Keratinocyte (primary cell): ENCODE measurements at regions not wholly inside any gene's neighbourhood (a gene's known extent, or its start where the extent isn't known, plus 50 kb on each side); places are given as distances from the start of the nearest gene placed in this dataset.

Experiments used
- DNase-seq: peaks from one replicate; pipeline ENCODE4 v3.0.0-alpha.2; 2011; ENCODE audit warnings: low read depth, missing footprints, low spot score
- FAIRE-seq: peaks from 2 replicates; lab custom pipeline; 2011; peaks lifted over from hg19 to GRCh38; lab: Jason Lieb, UNC
- H2AFZ ChIP-seq: 2 replicates; pipeline ENCODE4 v1.6.0; 2012; ENCODE audit warnings: low read length, control low read depth, inconsistent platforms; ENCODE audit not compliant: control insufficient read depth
- H3K27ac ChIP-seq: 2 replicates; pipeline ENCODE4 v1.5.1; 2011; ENCODE audit warnings: low read length; ENCODE audit not compliant: control insufficient read depth, insufficient read depth
- H3K27me3 ChIP-seq: 3 replicates; pipeline ENCODE4 v1.6.0; 2011; ENCODE audit warnings: low read length; ENCODE audit not compliant: control insufficient read depth, insufficient read depth; ENCODE audit errors: extremely low read depth
- H3K36me3 ChIP-seq, 2 experiments: 2 replicates in 1 of 2; 3 replicates in 1 of 2; pipeline ENCODE4 v1.5.1; 2011; ENCODE audit warnings: low read length in 2 of 2, mild to moderate bottlenecking in 1 of 2; ENCODE audit not compliant: control insufficient read depth in 2 of 2, insufficient read depth in 2 of 2; ENCODE audit errors: extremely low read depth in 1 of 2
- H3K4me1 ChIP-seq: 3 replicates; pipeline ENCODE4 v1.5.1; 2011; ENCODE audit warnings: low read length; ENCODE audit not compliant: control insufficient read depth, insufficient read depth; ENCODE audit errors: extremely low read depth
- H3K4me2 ChIP-seq: 3 replicates; pipeline ENCODE4 v1.6.0; 2011; ENCODE audit warnings: low read depth, low read length; ENCODE audit not compliant: control insufficient read depth, insufficient read depth; ENCODE audit errors: extremely low read depth
- H3K4me3 ChIP-seq, 3 experiments: fragments of 200-600 bp in 1 of 3; sonication (generic) in 1 of 3; 2 replicates in 2 of 3; 3 replicates in 1 of 3; pipeline ENCODE4 v1.5.1; 2011 to 2016; ENCODE audit warnings: low read length in 3 of 3, mild to moderate bottlenecking in 3 of 3, control low read depth in 2 of 3, inconsistent platforms in 1 of 3, low read depth in 1 of 3, mixed read lengths in 1 of 3, mixed run types in 1 of 3, moderate library complexity in 1 of 3; ENCODE audit not compliant: control insufficient read depth in 2 of 3, insufficient read depth in 2 of 3; ENCODE audit errors: extremely low read depth in 1 of 3
- H3K79me2 ChIP-seq: 2 replicates; pipeline ENCODE4 v1.6.0; 2012; ENCODE audit warnings: low read length; ENCODE audit not compliant: control insufficient read depth, insufficient read depth
- H3K9ac ChIP-seq: 3 replicates; pipeline ENCODE4 v1.6.0; 2011; ENCODE audit warnings: low read length; ENCODE audit not compliant: control insufficient read depth, insufficient read depth; ENCODE audit errors: extremely low read depth
- H3K9me1 ChIP-seq: 3 replicates; pipeline ENCODE4 v1.6.0; 2011; ENCODE audit warnings: low read length; ENCODE audit not compliant: control insufficient read depth, insufficient read depth; ENCODE audit errors: extremely low read depth
- H3K9me3 ChIP-seq: 2 replicates; pipeline ENCODE4 v1.5.1; 2012; ENCODE audit warnings: low read depth, low read length; ENCODE audit not compliant: control insufficient read depth
- H4K20me1 ChIP-seq: 3 replicates; pipeline ENCODE4 v1.6.0; 2011; ENCODE audit warnings: low read length; ENCODE audit not compliant: control insufficient read depth, insufficient read depth; ENCODE audit errors: extremely low read depth
- CTCF ChIP-seq, 3 experiments: IDR thresholded peaks in 1 of 3; conservative IDR thresholded peaks in 1 of 3; optimal IDR thresholded peaks in 1 of 3; 2 replicates in 2 of 3; 3 replicates in 1 of 3; pipeline versions ENCODE3 to v1.5.1; 2011; ENCODE audit warnings: low read length in 3 of 3, mild to moderate bottlenecking in 3 of 3, moderate library complexity in 2 of 3, control low read depth in 1 of 3, inconsistent platforms in 1 of 3; ENCODE audit not compliant: insufficient read depth in 2 of 3; ENCODE audit errors: extremely low read depth in 1 of 3
- EZH2 ChIP-seq: IDR thresholded peaks from one replicate; pipeline ENCODE4 v1.6.1; 2012; ENCODE audit warnings: inconsistent platforms, mild to moderate bottlenecking, low read length, moderate library complexity
- dilution Hi-C: fragments of 300-500 bp; cut with MboI; formaldehyde crosslinking; loops from one replicate; pipeline ENCODE4 v1.7.0; 2020; ENCODE audit warnings: low sequenced_read_pairs; ENCODE audit not compliant: extremely low pct_ligation_motif_present

GRCh38 chr5:7040111-7040510 lies 326.9 kb downstream of the TENT4A start:
- H3K4me3 ChIP-seq = no peak overlapping the region
- FAIRE-seq = no peak
- H3K9me1 ChIP-seq = no peaks in the 10 kb centered on the region
- no peaks in the 10 kb centered on the region for H3K79me2 ChIP-seq
- H3K27me3 ChIP-seq = no peaks in the 10 kb centered on the region
- TF ChIP-seq EZH2 = no peak
- no peak for TF ChIP-seq CTCF (optimal IDR thresholded peaks at IDR 0.05 in 1 of 3, IDR thresholded peaks at IDR 0.05 in 1 of 3, conservative IDR thresholded peaks at IDR 0.05 in 1 of 3; ENCODE audit: extremely low read depth in 1 of 3, insufficient read depth in 2 of 3, low read length in 3 of 3)
- H3K4me1 ChIP-seq = no peaks in the 10 kb centered on the region
- no peaks in the 10 kb centered on the region for H4K20me1 ChIP-seq
- DNase-seq = no peak
- H2AFZ ChIP-seq = no peak overlapping the region
- no peaks in the 10 kb centered on the region for H3K36me3 ChIP-seq
- no peaks in the 10 kb centered on the region for H3K9me3 ChIP-seq
- H3K27ac ChIP-seq = no peak overlapping the region
- H3K9ac ChIP-seq = no peak overlapping the region
- H3K4me2 ChIP-seq = no peak overlapping the region
- dilution Hi-C loops = no loop called here

GRCh38 chr5:7043797-7044196 lies 330.6 kb downstream of the TENT4A start:
- Histone ChIP-seq H3K9me3 (no peaks in the 10 kb centered on the region), H4K20me1 (no peaks in the 10 kb centered on the region), H3K27me3 (no peaks in the 10 kb centered on the region), H3K4me1 (no peaks in the 10 kb centered on the region), H3K9me1 (no peaks in the 10 kb centered on the region), H2AFZ (no peak overlapping the region), H3K9ac (no peak overlapping the region), H3K4me2 (no peak overlapping the region), H3K4me3 (no peak overlapping the region), H3K27ac (no peak overlapping the region), H3K79me2 (no peaks in the 10 kb centered on the region), H3K36me3 (no peaks in the 10 kb centered on the region)
- dilution Hi-C loops = no loop called here
- TF ChIP-seq CTCF (optimal IDR thresholded peaks at IDR 0.05 in 1 of 3, IDR thresholded peaks at IDR 0.05 in 1 of 3, conservative IDR thresholded peaks at IDR 0.05 in 1 of 3; ENCODE audit: extremely low read depth in 1 of 3, insufficient read depth in 2 of 3, low read length in 3 of 3) (no peak), EZH2 (no peak)
- no peak for FAIRE-seq
- no peak for DNase-seq
